T-helper 2 cell treated with Interferon-gamma antibody and Interleukin-4, amounts not matched to agents 100 ng/mL and 5 ng/mL, for 36 hours (primary cell): ENCODE measurements at regions not wholly inside any gene's neighbourhood (a gene's known extent, or its start where the extent isn't known, plus 50 kb on each side); places are given as distances from the start of the nearest gene placed in this dataset.

Experiments
- intact Hi-C: fragments of 100-400 bp; cut with micrococcal nuclease; formaldehyde crosslinking; loops from one replicate; pipeline ENCODE4 v1.15.1; 2023

- intact Hi-C loops, result no loop called here
Observed at GRCh38 chr3:115450036-115450435, 173.3 kb upstream of the GAP43 start.

- intact Hi-C loops, result no loop called here
Observed at GRCh38 chr3:115464036-115464435, 159.3 kb upstream of the GAP43 start.

- intact Hi-C loops, result no loop called here
Observed at GRCh38 chr3:115469649-115470048, 153.7 kb upstream of the GAP43 start.

GRCh38 chr3:115470254-115470653 lies 153.1 kb upstream of the GAP43 start:
- intact Hi-C loops, result no loop called here

- intact Hi-C loops, result no loop called here
Observed at GRCh38 chr3:115475178-115476041, 147.9 kb upstream of the GAP43 start.

GRCh38 chr3:115476472-115476871 lies 146.8 kb upstream of the GAP43 start:
- intact Hi-C loops, result no loop called here

- intact Hi-C loops, result no loop called here
Observed at GRCh38 chr3:115478359-115478758, 145.0 kb upstream of the GAP43 start.

- intact Hi-C loops, result no loop called here
Observed at GRCh38 chr3:115486880-115487279, 136.4 kb upstream of the GAP43 start.

GRCh38 chr3:115487968-115488367 lies 135.3 kb upstream of the GAP43 start:
- intact Hi-C loops, result no loop called here

- intact Hi-C loops, result no loop called here
Observed at GRCh38 chr3:115488409-115488808, 134.9 kb upstream of the GAP43 start.

- intact Hi-C loops, result no loop called here
Observed at GRCh38 chr3:115494826-115495225, 128.5 kb upstream of the GAP43 start.

- intact Hi-C loops, result no loop called here
Observed at GRCh38 chr3:115498421-115498820, 124.9 kb upstream of the GAP43 start.

- intact Hi-C loops, result no loop called here
Observed at GRCh38 chr3:115498898-115499297, 124.4 kb upstream of the GAP43 start.

- intact Hi-C loops, result no loop called here
Observed at GRCh38 chr3:115499666-115500065, 123.6 kb upstream of the GAP43 start.

- intact Hi-C loops, result no loop called here
Observed at GRCh38 chr3:115500795-115501194, 122.5 kb upstream of the GAP43 start.

- intact Hi-C loops, result no loop called here
Observed at GRCh38 chr3:115502128-115502527, 121.2 kb upstream of the GAP43 start.

GRCh38 chr3:115503394-115503793 lies 119.9 kb upstream of the GAP43 start:
- intact Hi-C loops, result no loop called here

- intact Hi-C loops, result no loop called here
Observed at GRCh38 chr3:115508562-115508961, 114.7 kb upstream of the GAP43 start.

GRCh38 chr3:115512565-115513415 lies 110.5 kb upstream of the GAP43 start:
- intact Hi-C loops, result no loop called here

- intact Hi-C loops, result no loop called here
Observed at GRCh38 chr3:115513416-115513800, 109.9 kb upstream of the GAP43 start.

- intact Hi-C loops, result no loop called here
Observed at GRCh38 chr3:115517457-115518050, 105.8 kb upstream of the GAP43 start.
